Ishikawa (cell line): ENCODE measurements at regions not wholly inside any gene's neighbourhood (a gene's known extent, or its start where the extent isn't known, plus 50 kb on each side); places are given as distances from the start of the nearest gene placed in this dataset.

Experiments
- CREB1 ChIP-seq: IDR thresholded peaks from 2 replicates; pipeline ENCODE4 v1.6.1; 2012; ENCODE audit warnings: low read depth
- EP300 ChIP-seq: IDR thresholded peaks from 2 replicates; pipeline ENCODE4 v1.6.1; 2012; ENCODE audit warnings: borderline replicate concordance
- FOXM1 ChIP-seq: IDR thresholded peaks from 2 replicates; pipeline ENCODE4 v1.6.1; 2012; ENCODE audit warnings: low read depth, borderline replicate concordance
- NFIC ChIP-seq: IDR thresholded peaks from 2 replicates; pipeline ENCODE4 v1.6.1; 2012
- REST ChIP-seq: IDR thresholded peaks from 2 replicates; pipeline ENCODE4 v1.6.1; 2012; ENCODE audit warnings: low read depth, mild to moderate bottlenecking
- TEAD4 ChIP-seq: IDR thresholded peaks from 2 replicates; pipeline ENCODE4 v1.6.1; 2012
- YY1 ChIP-seq: IDR thresholded peaks from 2 replicates; pipeline ENCODE4 v1.6.1; 2012; ENCODE audit warnings: low read depth
- TF ChIP-seq, protein P1 (sequence below): IDR thresholded peaks from 2 replicates; pipeline ENCODE4 v1.6.1; 2012
- TF ChIP-seq, protein P2 (sequence below): IDR thresholded peaks from 2 replicates; pipeline ENCODE4 v1.6.1; 2012

- TF ChIP-seq NFIC (no peak), CREB1 (no peak), YY1 (no peak), FOXM1 (no peak), REST (no peak), EP300 (no peak), TEAD4 (no peak)
- TF ChIP-seq, protein P1, sequence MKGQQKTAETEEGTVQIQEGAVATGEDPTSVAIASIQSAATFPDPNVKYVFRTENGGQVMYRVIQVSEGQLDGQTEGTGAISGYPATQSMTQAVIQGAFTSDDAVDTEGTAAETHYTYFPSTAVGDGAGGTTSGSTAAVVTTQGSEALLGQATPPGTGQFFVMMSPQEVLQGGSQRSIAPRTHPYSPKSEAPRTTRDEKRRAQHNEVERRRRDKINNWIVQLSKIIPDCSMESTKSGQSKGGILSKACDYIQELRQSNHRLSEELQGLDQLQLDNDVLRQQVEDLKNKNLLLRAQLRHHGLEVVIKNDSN: no peak
- TF ChIP-seq, protein P2, sequence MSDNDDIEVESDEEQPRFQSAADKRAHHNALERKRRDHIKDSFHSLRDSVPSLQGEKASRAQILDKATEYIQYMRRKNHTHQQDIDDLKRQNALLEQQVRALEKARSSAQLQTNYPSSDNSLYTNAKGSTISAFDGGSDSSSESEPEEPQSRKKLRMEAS: no peak
Observed at GRCh38 chr14:71799841-71800240, 132.4 kb upstream of the RGS6 start.
